OCI-LY7 (cell line): ENCODE measurements at regions not wholly inside any gene's neighbourhood (a gene's known extent, or its start where the extent isn't known, plus 50 kb on each side); places are given as distances from the start of the nearest gene placed in this dataset.

ENCODE experiments used
- EZH2phosphoT487 ChIP-seq: fragments of 200-600 bp; sonication (generic); IDR thresholded peaks from 2 replicates; pipeline ENCODE4 v1.6.1; 2018; ENCODE audit warnings: low read depth, borderline replicate concordance, mild to moderate bottlenecking, mixed run types, antibody characterized with exemption, low read length, moderate library complexity, mixed read lengths
- TF ChIP-seq, protein P1 (sequence below): fragments of 200-600 bp; sonication (generic); conservative IDR thresholded peaks from 2 replicates; pipeline ENCODE4 v1.5.1; 2014; ENCODE audit warnings: mild to moderate bottlenecking, antibody characterized with exemption, low read length, moderate library complexity, mixed read lengths

DNA sequence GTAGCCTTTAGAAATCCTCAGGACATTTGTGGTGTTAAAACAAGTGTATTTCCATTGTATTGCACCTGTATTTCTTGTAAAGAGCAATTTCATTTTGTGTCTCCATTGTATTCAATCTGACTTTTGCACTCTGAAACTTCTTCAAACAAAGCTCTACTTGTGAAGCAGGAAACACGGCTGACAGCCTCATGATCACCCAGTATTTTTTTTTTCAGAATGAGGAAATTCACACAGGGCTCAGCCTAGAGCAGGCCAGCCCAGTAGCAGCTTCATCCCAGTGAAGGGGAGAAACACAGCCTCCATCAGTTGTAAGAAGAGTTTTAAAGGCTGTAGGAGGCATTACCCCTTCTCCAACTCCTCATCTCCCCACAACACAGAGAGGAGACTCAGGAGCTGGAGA, 175.9 kb upstream of the KLHL29 start:
- TF ChIP-seq, protein P1, sequence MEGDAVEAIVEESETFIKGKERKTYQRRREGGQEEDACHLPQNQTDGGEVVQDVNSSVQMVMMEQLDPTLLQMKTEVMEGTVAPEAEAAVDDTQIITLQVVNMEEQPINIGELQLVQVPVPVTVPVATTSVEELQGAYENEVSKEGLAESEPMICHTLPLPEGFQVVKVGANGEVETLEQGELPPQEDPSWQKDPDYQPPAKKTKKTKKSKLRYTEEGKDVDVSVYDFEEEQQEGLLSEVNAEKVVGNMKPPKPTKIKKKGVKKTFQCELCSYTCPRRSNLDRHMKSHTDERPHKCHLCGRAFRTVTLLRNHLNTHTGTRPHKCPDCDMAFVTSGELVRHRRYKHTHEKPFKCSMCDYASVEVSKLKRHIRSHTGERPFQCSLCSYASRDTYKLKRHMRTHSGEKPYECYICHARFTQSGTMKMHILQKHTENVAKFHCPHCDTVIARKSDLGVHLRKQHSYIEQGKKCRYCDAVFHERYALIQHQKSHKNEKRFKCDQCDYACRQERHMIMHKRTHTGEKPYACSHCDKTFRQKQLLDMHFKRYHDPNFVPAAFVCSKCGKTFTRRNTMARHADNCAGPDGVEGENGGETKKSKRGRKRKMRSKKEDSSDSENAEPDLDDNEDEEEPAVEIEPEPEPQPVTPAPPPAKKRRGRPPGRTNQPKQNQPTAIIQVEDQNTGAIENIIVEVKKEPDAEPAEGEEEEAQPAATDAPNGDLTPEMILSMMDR: no peak
- no peak for TF ChIP-seq EZH2phosphoT487
